Activated T-helper 1 cell treated with anti-CD3 and anti-CD28 coated beads, Interleukin-12 subunit alpha, Interleukin-12 subunit beta, Interleukin-2, Interleukin-4 antibody, amounts not matched to agents 30 ng/mL and 10 ng/mL and 1 ng/mL, durations not matched to agents 14 hours and 24 hours and 36 hours (primary cell): ENCODE measurements at regions not wholly inside any gene's neighbourhood (a gene's known extent, or its start where the extent isn't known, plus 50 kb on each side); places are given as distances from the start of the nearest gene placed in this dataset.
"Not testable (repeated sequence)": the region's sequence is repeated elsewhere in the genome, so short reads cannot be mapped to it uniquely, and the experiment has no call there.

Source experiments
- DNase-seq: peaks from one replicate; pipeline ENCODE4 v3.0.0; 2021; ENCODE audit warnings: low spot score
- H3K27ac Mint-ChIP-seq: one replicate; pipeline ENCODE4 v1.8.0; 2021; ENCODE audit warnings: mild to moderate bottlenecking, mixed read lengths
- H3K27me3 Mint-ChIP-seq: one replicate; pipeline ENCODE4 v1.8.0; 2022; ENCODE audit warnings: mild to moderate bottlenecking, moderate library complexity, mixed read lengths; ENCODE audit not compliant: insufficient read depth
- H3K36me3 Mint-ChIP-seq: one replicate; pipeline ENCODE4 v1.8.0; 2021; ENCODE audit warnings: low read depth, mixed read lengths
- H3K4me1 Mint-ChIP-seq: one replicate; pipeline ENCODE4 v1.8.0; 2021; ENCODE audit warnings: low read depth, mixed read lengths
- H3K4me3 Mint-ChIP-seq: one replicate; pipeline ENCODE4 v1.8.0; 2021; ENCODE audit warnings: mild to moderate bottlenecking, moderate library complexity, mixed read lengths
- H3K9me3 Mint-ChIP-seq: one replicate; pipeline ENCODE4 v1.8.0; 2021; ENCODE audit warnings: mixed read lengths
- intact Hi-C: fragments of 100-400 bp; cut with micrococcal nuclease; formaldehyde crosslinking; loops from one replicate; pipeline ENCODE4 v1.15.1; 2024

GRCh38 chr4:112076919-112077608 is 68.2 kb upstream of the FAM241A start:
- Mint-ChIP-seq H3K27ac (no peak overlapping the region), H3K27me3 (peaks cover 17% of the 10 kb centered on the region), H3K4me3 (no peak overlapping the region), H3K4me1 (no peaks in the 10 kb centered on the region), H3K36me3 (no peaks in the 10 kb centered on the region), H3K9me3 (peaks cover 5% of the 10 kb centered on the region)
- intact Hi-C loops: no loop called here
- DNase-seq: no peak

GRCh38 chr4:112077743-112078142 is 67.5 kb upstream of the FAM241A start:
- Mint-ChIP-seq H3K27me3 (peaks cover 10% of the 10 kb centered on the region), H3K9me3 (peaks cover 5% of the 10 kb centered on the region), H3K27ac (no peak overlapping the region), H3K4me3 (no peak overlapping the region), H3K4me1 (no peaks in the 10 kb centered on the region), H3K36me3 (no peaks in the 10 kb centered on the region)
- no peak for DNase-seq
- intact Hi-C loops: no loop called here

- no peak for DNase-seq
- Mint-ChIP-seq H3K4me3 (no peak overlapping the region), H3K27ac (no peak overlapping the region), H3K4me1 (no peaks in the 10 kb centered on the region), H3K36me3 (no peaks in the 10 kb centered on the region), H3K27me3 (peaks cover 13% of the 10 kb centered on the region), H3K9me3 (no peaks in the 10 kb centered on the region)
- intact Hi-C loops: no loop called here
These were observed 62.2 kb upstream of the FAM241A start for GRCh38 chr4:112082954-112083586.

GRCh38 chr4:112083587-112084347 is 61.5 kb upstream of the FAM241A start:
- Mint-ChIP-seq H3K36me3 (no peaks in the 10 kb centered on the region), H3K27ac (no peak overlapping the region), H3K9me3 (no peaks in the 10 kb centered on the region), H3K4me1 (no peaks in the 10 kb centered on the region), H3K4me3 (no peak overlapping the region), H3K27me3 (peaks cover 15% of the 10 kb centered on the region)
- intact Hi-C loops: no loop called here
- no peak for DNase-seq

GRCh38 chr4:112085156-112086035 is 59.9 kb upstream of the FAM241A start:
- no peak overlapping the region for H3K27ac Mint-ChIP-seq
- no peaks in the 10 kb centered on the region for H3K4me1 Mint-ChIP-seq
- intact Hi-C loops: no loop called here
- H3K27me3 Mint-ChIP-seq: peaks cover 11% of the 10 kb centered on the region
- H3K36me3 Mint-ChIP-seq: no peaks in the 10 kb centered on the region
- no peak for DNase-seq
- H3K9me3 Mint-ChIP-seq: no peaks in the 10 kb centered on the region
- no peak overlapping the region for H3K4me3 Mint-ChIP-seq

GRCh38 chr4:112086036-112086434 is 59.2 kb upstream of the FAM241A start:
- Mint-ChIP-seq H3K27me3 (peaks cover 11% of the 10 kb centered on the region), H3K9me3 (no peaks in the 10 kb centered on the region), H3K4me1 (no peaks in the 10 kb centered on the region), H3K36me3 (no peaks in the 10 kb centered on the region), H3K27ac (no peak overlapping the region), H3K4me3 (no peak overlapping the region)
- intact Hi-C loops: no loop called here
- no peak for DNase-seq

- H3K9me3 Mint-ChIP-seq, H3K27ac Mint-ChIP-seq, DNase-seq, H3K36me3 Mint-ChIP-seq, H3K4me1 Mint-ChIP-seq, H3K4me3 Mint-ChIP-seq, intact Hi-C loops: not testable (repeated sequence)
- peaks cover 11% of the 10 kb centered on the region for H3K27me3 Mint-ChIP-seq
These were observed 58.6 kb upstream of the FAM241A start for GRCh38 chr4:112086661-112087060.

- H3K36me3 Mint-ChIP-seq, intact Hi-C loops: not testable (repeated sequence)
These were observed 52.9 kb upstream of the FAM241A start for GRCh38 chr4:112092330-112092729.

GRCh38 chr4:112093636-112094202 is 51.5 kb upstream of the FAM241A start:
- intact Hi-C loops: no loop called here
- no peaks in the 10 kb centered on the region for H3K4me1 Mint-ChIP-seq
- H3K27ac Mint-ChIP-seq: no peak overlapping the region
- DNase-seq: no peak
- no peaks in the 10 kb centered on the region for H3K36me3 Mint-ChIP-seq
- H3K4me3 Mint-ChIP-seq: no peak overlapping the region
- H3K9me3 Mint-ChIP-seq: no peaks in the 10 kb centered on the region
- peaks cover 19% of the 10 kb centered on the region for H3K27me3 Mint-ChIP-seq

More at GRCh38 chr4:112092330-112092729, 52.9 kb upstream of the FAM241A start:
- not testable (repeated sequence) for H3K4me3 Mint-ChIP-seq, H3K9me3 Mint-ChIP-seq, DNase-seq, H3K27ac Mint-ChIP-seq, H3K4me1 Mint-ChIP-seq
- H3K27me3 Mint-ChIP-seq: peaks cover 21% of the 10 kb centered on the region

- H3K36me3 Mint-ChIP-seq: no peaks in the 10 kb centered on the region
- DNase-seq: no peak
- peaks cover 2% of the 10 kb centered on the region for H3K4me1 Mint-ChIP-seq
- peaks cover 21% of the 10 kb centered on the region for H3K27me3 Mint-ChIP-seq
- intact Hi-C loops: no loop called here
- no peak overlapping the region for H3K4me3 Mint-ChIP-seq
- no peaks in the 10 kb centered on the region for H3K9me3 Mint-ChIP-seq
- no peak overlapping the region for H3K27ac Mint-ChIP-seq
These were observed 50.9 kb upstream of the FAM241A start for GRCh38 chr4:112094330-112094729.
